22Rv1 (cell line): ENCODE measurements at regions not wholly inside any gene's neighbourhood (a gene's known extent, or its start where the extent isn't known, plus 50 kb on each side); places are given as distances from the start of the nearest gene placed in this dataset.

Experiments
- CTCF ChIP-seq: fragments of 450-650 bp; IDR thresholded peaks from 2 replicates; pipeline ENCODE4 v1.5.1; 2017; ENCODE audit warnings: mild to moderate bottlenecking
- ZFX ChIP-seq: fragments of 450-650 bp; IDR thresholded peaks from 2 replicates; pipeline ENCODE4 v1.6.1; 2017; ENCODE audit warnings: antibody characterized with exemption, borderline replicate concordance

GRCh38 chr9:71223953-71224538 lies 102.6 kb upstream of the TRPM3 start:
- no peak for TF ChIP-seq CTCF
- no peak for TF ChIP-seq ZFX
